H1 (cell line): ENCODE measurements at regions not wholly inside any gene's neighbourhood (a gene's known extent, or its start where the extent isn't known, plus 50 kb on each side); places are given as distances from the start of the nearest gene placed in this dataset.

ENCODE experiments used
- CTCF ChIA-PET: fragments of 300-600 bp; sonication (Branson Sonifier 250); formaldehyde crosslinking; loops from one replicate; lab custom pipeline; 2021; ENCODE audit not compliant: partially characterized antibody; lab: Charles Lee
- POLR2A ChIA-PET: fragments of 300-600 bp; sonication (Branson Sonifier 250); formaldehyde crosslinking; loops from one replicate; lab custom pipeline; 2021; ENCODE audit warnings: inconsistent platforms; ENCODE audit not compliant: partially characterized antibody; lab: Charles Lee
- DNase-seq, 2 experiments: peaks; one replicate each; pipeline versions ENCODE4 v3.0.0 to v3.0.0-alpha.2; 2010 to 2022; ENCODE audit warnings: low spot score in 2 of 2, low read depth in 1 of 2, mixed read lengths in 1 of 2
- FAIRE-seq: peaks from 2 replicates; lab custom pipeline; 2011; peaks lifted over from hg19 to GRCh38; lab: Jason Lieb, UNC
- H2AFZ ChIP-seq: 2 replicates; pipeline ENCODE4 v1.8.1; 2012; ENCODE audit warnings: low read length, inconsistent platforms
- H2AK5ac ChIP-seq: 2 replicates; pipeline ENCODE4 v1.6.1; 2013; ENCODE audit warnings: low read depth, low read length
- H2BK120ac ChIP-seq: replicated peaks from 2 replicates; pipeline ENCODE3; 2013; ENCODE audit warnings: low read depth, low read length, inconsistent platforms
- H2BK12ac ChIP-seq: 2 replicates; pipeline ENCODE4 v1.6.1; 2013; ENCODE audit warnings: low read depth, low read length
- H2BK15ac ChIP-seq: 2 replicates; pipeline ENCODE4 v1.6.1; 2013; ENCODE audit warnings: low read length
- H2BK20ac ChIP-seq: 2 replicates; pipeline ENCODE4 v1.6.1; 2013; ENCODE audit warnings: low read length
- H2BK5ac ChIP-seq: 2 replicates; pipeline ENCODE4 v1.6.1; 2013; ENCODE audit warnings: low read depth, low read length
- H3K14ac ChIP-seq: 2 replicates; pipeline ENCODE4 v1.6.1; 2013; ENCODE audit warnings: inconsistent platforms; ENCODE audit not compliant: insufficient read length
- H3K18ac ChIP-seq: 2 replicates; pipeline ENCODE4 v1.6.1; 2013; ENCODE audit warnings: low read length; ENCODE audit errors: extremely low read depth
- H3K23ac ChIP-seq: 2 replicates; pipeline ENCODE4 v1.6.1; 2013; ENCODE audit warnings: inconsistent platforms; ENCODE audit not compliant: insufficient read length
- H3K23me2 ChIP-seq: 2 replicates; pipeline ENCODE4 v1.6.1; 2013; ENCODE audit warnings: low read depth, low read length
- H3K27ac ChIP-seq: 2 replicates; pipeline ENCODE4 v1.6.1; 2011; ENCODE audit warnings: low read depth, low read length, inconsistent platforms
- H3K27me3 ChIP-seq, 4 experiments: replicated peaks in 1 of 4; 1 replicate in 1 of 4; 2 replicates in 3 of 4; pipeline versions ENCODE4 v1.6.1 to v1.8.1; 2011 to 2013; ENCODE audit warnings: low read length in 3 of 4, mild to moderate bottlenecking in 3 of 4, inconsistent platforms in 2 of 4, mixed read lengths in 2 of 4, moderate library complexity in 1 of 4; ENCODE audit not compliant: control insufficient read depth in 3 of 4, insufficient read depth in 3 of 4; ENCODE audit errors: extremely low read depth in 1 of 4
- H3K36me3 ChIP-seq, 4 experiments: 2 replicates each; pipeline versions ENCODE4 v1.6.1 to v1.8.1; 2011 to 2013; ENCODE audit warnings: mild to moderate bottlenecking in 4 of 4, low read length in 3 of 4, moderate library complexity in 2 of 4, control low read depth in 1 of 4, inconsistent platforms in 1 of 4; ENCODE audit not compliant: insufficient read depth in 4 of 4, control insufficient read depth in 2 of 4
- H3K4ac ChIP-seq: replicated peaks from 2 replicates; pipeline ENCODE3; 2013; ENCODE audit warnings: low read length, low read depth, mixed read lengths, inconsistent platforms; ENCODE audit not compliant: insufficient read length
- H3K4me1 ChIP-seq, 4 experiments: replicated peaks in 1 of 4; 1 replicate in 1 of 4; 2 replicates in 3 of 4; pipeline versions ENCODE4 v1.6.1 to v1.8.1; 2011 to 2013; ENCODE audit warnings: low read length in 3 of 4, inconsistent platforms in 2 of 4, mixed read lengths in 1 of 4; ENCODE audit not compliant: insufficient read depth in 4 of 4, control insufficient read depth in 3 of 4
- H3K4me2 ChIP-seq, 2 experiments: 2 replicates each; pipeline versions ENCODE4 v1.6.1 to v1.8.1; 2011 to 2013; ENCODE audit warnings: low read depth in 2 of 2, low read length in 2 of 2, control low read depth in 1 of 2, inconsistent platforms in 1 of 2, mild to moderate bottlenecking in 1 of 2; ENCODE audit not compliant: insufficient read depth in 1 of 2
- H3K4me3 ChIP-seq, 4 experiments: fragments of 200-600, 300-600 bp in 1 of 4; sonication (generic), shearing (Covaris generic), sonication (Bioruptor Twin) in 1 of 4; 2 replicates each; pipeline versions ENCODE4 v1.5.1 to v1.8.1; 2011 to 2016; ENCODE audit warnings: low read length in 4 of 4, low read depth in 3 of 4, control low read depth in 2 of 4, inconsistent platforms in 2 of 4, mild to moderate bottlenecking in 2 of 4, mixed read lengths in 1 of 4, moderate library complexity in 1 of 4; ENCODE audit not compliant: insufficient read depth in 2 of 4; ENCODE audit errors: extremely low read depth in 1 of 4
- H3K56ac ChIP-seq: replicated peaks from 2 replicates; pipeline ENCODE3; 2013; ENCODE audit warnings: low read depth, mild to moderate bottlenecking, mixed read lengths, low read length, inconsistent platforms; ENCODE audit not compliant: insufficient read length
- H3K79me1 ChIP-seq: 2 replicates; pipeline ENCODE4 v1.6.1; 2013; ENCODE audit warnings: low read depth, low read length, control low read depth
- H3K79me2 ChIP-seq, 2 experiments: 2 replicates each; pipeline versions ENCODE4 v1.6.1 to v1.8.1; 2012 to 2013; ENCODE audit warnings: low read length in 2 of 2, mild to moderate bottlenecking in 2 of 2, inconsistent platforms in 1 of 2; ENCODE audit not compliant: insufficient read depth in 2 of 2, control insufficient read depth in 1 of 2
- H3K9ac ChIP-seq, 4 experiments: replicated peaks in 1 of 4; 1 replicate in 1 of 4; 2 replicates in 3 of 4; pipeline versions ENCODE4 v1.6.1 to v1.8.1; 2011 to 2013; ENCODE audit warnings: low read depth in 3 of 4, low read length in 3 of 4, control low read depth in 2 of 4, mild to moderate bottlenecking in 2 of 4, moderate library complexity in 2 of 4, inconsistent platforms in 1 of 4; ENCODE audit errors: extremely low read depth in 1 of 4
- H3K9me3 ChIP-seq, 2 experiments: 2 replicates each; pipeline versions ENCODE4 v1.6.1 to v1.8.1; 2012 to 2013; ENCODE audit warnings: mild to moderate bottlenecking in 2 of 2, moderate library complexity in 2 of 2, control low read depth in 1 of 2, inconsistent platforms in 1 of 2, low read depth in 1 of 2, low read length in 1 of 2, mixed read lengths in 1 of 2; ENCODE audit not compliant: insufficient read depth in 2 of 2
- H4K20me1 ChIP-seq, 2 experiments: replicated peaks in 1 of 2; 2 replicates each; pipeline versions ENCODE3 to v1.8.1; 2011 to 2013; ENCODE audit warnings: inconsistent platforms in 2 of 2, low read length in 2 of 2, mild to moderate bottlenecking in 1 of 2; ENCODE audit not compliant: insufficient read depth in 2 of 2, control insufficient read depth in 1 of 2
- H4K5ac ChIP-seq: 2 replicates; pipeline ENCODE4 v1.6.1; 2013; ENCODE audit warnings: low read length, low read depth, mixed read lengths, inconsistent platforms; ENCODE audit not compliant: insufficient read length
- H4K8ac ChIP-seq: 2 replicates; pipeline ENCODE4 v1.8.0; 2013; ENCODE audit warnings: mild to moderate bottlenecking, moderate library complexity, low read length, inconsistent platforms; ENCODE audit not compliant: insufficient read depth; ENCODE audit errors: extremely low read depth
- H4K91ac ChIP-seq: replicated peaks from 2 replicates; pipeline ENCODE3; 2013; ENCODE audit warnings: low read length, mixed read lengths, inconsistent platforms; ENCODE audit not compliant: insufficient read length
- BACH1 ChIP-seq: IDR thresholded peaks from 2 replicates; pipeline ENCODE4 v1.6.1; 2012; ENCODE audit warnings: low read length, improper control_type of control experiment
- BRCA1 ChIP-seq: IDR thresholded peaks from 2 replicates; pipeline ENCODE4 v1.6.1; 2012; ENCODE audit warnings: low read depth, low read length, improper control_type of control experiment
- CHD2 ChIP-seq: IDR thresholded peaks from 2 replicates; pipeline ENCODE4 v1.6.1; 2012; ENCODE audit warnings: low read length, improper control_type of control experiment
- JUN ChIP-seq: IDR thresholded peaks from 2 replicates; pipeline ENCODE4 v1.6.1; 2011; ENCODE audit warnings: low read depth, mild to moderate bottlenecking, improper control_type of control experiment, low read length
- KDM1A ChIP-seq: fragments of 200-600, 300-600 bp; sonication (generic); IDR thresholded peaks from 2 replicates; pipeline ENCODE4 v1.7.1; 2016; ENCODE audit warnings: mild to moderate bottlenecking, low read length, borderline replicate concordance
- SP1 ChIP-seq: IDR thresholded peaks from 2 replicates; pipeline ENCODE4 v1.6.1; 2011; ENCODE audit warnings: low read depth, low read length
- SP2 ChIP-seq: IDR thresholded peaks from 2 replicates; pipeline ENCODE4 v1.6.1; 2012; ENCODE audit warnings: mild to moderate bottlenecking, low read length, inconsistent platforms
- TAF1 ChIP-seq: IDR thresholded peaks from 2 replicates; pipeline ENCODE4 v1.6.1; 2011; ENCODE audit warnings: mild to moderate bottlenecking, low read depth, low read length
- TEAD4 ChIP-seq: IDR thresholded peaks from 2 replicates; pipeline ENCODE4 v1.6.1; 2012; ENCODE audit warnings: low read depth, low read length, inconsistent platforms, mixed read lengths
- WGBS, 2 experiments: shearing (Covaris generic) in 1 of 2; methylation state at CpG; one replicate each; pipeline versions ENCODE4 v1.1.6 to v1.1.7; 2013 to 2015; ENCODE audit warnings: low lambda C conversion rate in 2 of 2, mixed read lengths in 2 of 2, inconsistent platforms in 1 of 2, low coverage in 1 of 2, missing lambda C conversion rate in 1 of 2; ENCODE audit not compliant: insufficient replicate concordance in 2 of 2, insufficient coverage in 1 of 2, insufficient read length in 1 of 2; ENCODE audit errors: extremely low coverage in 1 of 2, missing lambda C conversion rate in 1 of 2; 5-methylcytosine and 5-hydroxymethylcytosine counted together

GRCh38 chr7:1329966-1330800, 97.5 kb downstream of the UNCX start:
- Histone ChIP-seq H3K4me3 (no peak overlapping the region), H3K9ac (no peak overlapping the region)
- TF ChIP-seq TAF1 (no peak), SP2 (no peak), TEAD4 (no peak), SP1 (no peak), CHD2 (no peak), BACH1 (no peak), KDM1A (no peak), JUN (no peak), BRCA1 (no peak)
- TF ChIP-seq, all 59 proteins: peak for 0
- Histone ChIP-seq H3K36me3 (no peaks in the 10 kb centered on the region), H3K4me2 (no peak overlapping the region), H2BK5ac (no peak overlapping the region), H3K23me2 (no peaks in the 10 kb centered on the region), H2BK12ac (no peak overlapping the region), H3K14ac (no peak overlapping the region), H3K79me1 (no peaks in the 10 kb centered on the region), H3K4me1 (no peaks in the 10 kb centered on the region), H2AFZ (no peak overlapping the region), H2BK20ac (no peak overlapping the region), H3K27ac (no peak overlapping the region), H2BK120ac (no peak overlapping the region), H3K23ac (no peak overlapping the region), H3K27me3 (no peaks in the 10 kb centered on the region), H2AK5ac (no peak overlapping the region), H4K5ac (no peak overlapping the region), H4K91ac (no peak overlapping the region), H4K8ac (0 out of 2 replicates have a peak overlapping the region, but pooled peaks have one; percentile 68), H3K18ac (no peak overlapping the region), H3K79me2 (no peaks in the 10 kb centered on the region), H3K56ac (no peak overlapping the region), H3K4ac (no peak overlapping the region), H3K9me3 (no peaks in the 10 kb centered on the region), H4K20me1 (no peaks in the 10 kb centered on the region), H2BK15ac (no peak overlapping the region)
- WGBS, 2 experiments = 85% methylated on average over 29 of the region's 38 CpGs; no CpG with 5 or more reads in 1 of the 2 experiments
- FAIRE-seq (no peak), DNase-seq (peak in 1 of 2 experiments; percentile 46)
- ChIA-PET CTCF (interaction anchor here (0.9 to 1.1 kb wide), 2 partner anchors 62 to 71 kb away, joined by 3 read pairs; no protein-coding TSS in a partner anchor), POLR2A (no interaction called here)
